Adrenal gland (tissue), 9 donors: ENCODE measurements at regions not wholly inside any gene's neighbourhood (a gene's known extent, or its start where the extent isn't known, plus 50 kb on each side); places are given as distances from the start of the nearest gene placed in this dataset.

ENCODE experiments used
- DNase-seq, 7 donors: peaks; one replicate each; pipeline ENCODE4 v3.0.0-alpha.2; 2019 to 2020
- H3K27ac ChIP-seq, 5 donors: fragments of 200-600 bp; sonication (generic) in 4 of 5; 1 replicate in 3 of 5; 2 replicates in 2 of 5; pipeline versions ENCODE4 v1.5.1 to v1.8.0; 2016 to 2020; ENCODE audit warnings: mild to moderate bottlenecking in 1 of 5
- H3K27me3 ChIP-seq: fragments of 200-600 bp; 2 replicates; pipeline ENCODE4 v1.8.0; 2021
- H3K36me3 ChIP-seq, 2 donors: fragments of 200-600 bp; replicated peaks in 1 of 2; 1 replicate in 1 of 2; 2 replicates in 1 of 2; pipeline versions ENCODE4 v1.5.1 to v1.8.0; 2018 to 2022
- H3K4me1 ChIP-seq, 2 donors: fragments of 200-600 bp; replicated peaks in 1 of 2; 1 replicate in 1 of 2; 2 replicates in 1 of 2; pipeline versions ENCODE4 v1.5.1 to v1.8.0; 2018 to 2021
- H3K4me3 ChIP-seq, 4 donors: fragments of 200-600 bp; sonication (generic) in 3 of 4; one replicate each; pipeline ENCODE4 v1.5.1; 2016 to 2018
- H3K9me3 ChIP-seq, 3 donors: fragments of 200-600 bp; sonication (generic) in 1 of 3; replicated peaks in 1 of 3; 1 replicate in 2 of 3; 2 replicates in 1 of 3; pipeline versions ENCODE4 v1.5.1 to v1.8.0; 2016 to 2021
- CTCF ChIP-seq, 6 experiments: fragments of 450-650 bp in 4 of 6; fragments of 200-600 bp in 2 of 6; sonication (generic) in 1 of 6; IDR thresholded peaks; 1 replicate in 5 of 6; 2 replicates in 1 of 6; pipeline versions ENCODE4 v1.5.1 to v1.8.0; 2016 to 2021; ENCODE audit warnings: antibody characterized with exemption in 6 of 6, mild to moderate bottlenecking in 2 of 6, moderate library complexity in 1 of 6
- POLR2A ChIP-seq, 2 donors: fragments of 450-650 bp; IDR thresholded peaks; one replicate each; pipeline ENCODE4 v1.6.1; 2017; ENCODE audit warnings: antibody characterized with exemption in 2 of 2, mild to moderate bottlenecking in 2 of 2, moderate library complexity in 1 of 2
- WGBS, 4 donors: extraction: QIAGEN DNeasy Blood & Tissue Kit in 2 of 4; methylation state at CpG; one replicate each; pipeline versions ENCODE4 v1.1.5 to v1.1.7; 2013 to 2017; 5-methylcytosine and 5-hydroxymethylcytosine counted together
- intact Hi-C, 2 donors: fragments of 100-400 bp; cut with DNase I; formaldehyde crosslinking; loops; one replicate each; pipeline versions ENCODE4 v1.14.1 to v1.15.0; 2022 to 2023
- donor health status: healthy with polysubstance abuse.
- donor health status: Bipolar disorder and iron deficiency.
- donor health status: DM: yes; HTN: yes; CAD: no.
- donor health status: DM: no; HTN: no; CAD: no.
- donor health status: DM: no; HTN: no; CAD: no.

- no peak overlapping the region for H3K4me3 ChIP-seq
- no peaks in the 10 kb centered on the region for H3K9me3 ChIP-seq
- H3K4me1 ChIP-seq, result no peaks in the 10 kb centered on the region
- TF ChIP-seq CTCF (IDR thresholded peaks at IDR 0.05) (no peak), POLR2A (IDR thresholded peaks at IDR 0.05) (no peak)
- intact Hi-C loops, result no loop called here
- H3K27ac ChIP-seq, result no peak overlapping the region
- no peak for DNase-seq
- no peaks in the 10 kb centered on the region for H3K36me3 ChIP-seq
- H3K27me3 ChIP-seq, result no peaks in the 10 kb centered on the region
- WGBS, 4 donors, result 83 to 98% (median 96%) methylated on average over 1 of the region's 1 CpG
Measured at GRCh38 chr6:25144919-25145318, 134.3 kb upstream of the CARMIL1 start.

GRCh38 chr6:25147223-25147622, 132.0 kb upstream of the CARMIL1 start:
- no peaks in the 10 kb centered on the region for H3K4me1 ChIP-seq
- no peaks in the 10 kb centered on the region for H3K27me3 ChIP-seq
- no peaks in the 10 kb centered on the region for H3K36me3 ChIP-seq
- no peak for DNase-seq
- no peak overlapping the region for H3K27ac ChIP-seq
- no peak overlapping the region for H3K4me3 ChIP-seq
- intact Hi-C loops, result no loop called here
- H3K9me3 ChIP-seq, result no peaks in the 10 kb centered on the region
- TF ChIP-seq POLR2A (IDR thresholded peaks at IDR 0.05), result no peak
- TF ChIP-seq CTCF (IDR thresholded peaks at IDR 0.05), result no peak

- Histone ChIP-seq H3K4me1 (no peaks in the 10 kb centered on the region), H3K27me3 (no peaks in the 10 kb centered on the region), H3K27ac (no peak overlapping the region), H3K36me3 (no peaks in the 10 kb centered on the region), H3K9me3 (no peaks in the 10 kb centered on the region), H3K4me3 (no peak overlapping the region)
- intact Hi-C loops, result no loop called here
- TF ChIP-seq POLR2A (IDR thresholded peaks at IDR 0.05) (no peak), CTCF (IDR thresholded peaks at IDR 0.05) (no peak)
- no peak for DNase-seq
- 72 to 89% (median 75%) methylated on average over 1 of the region's 1 CpG for WGBS, 4 donors
Measured at GRCh38 chr6:25150031-25150430, 129.1 kb upstream of the CARMIL1 start.

GRCh38 chr6:25150863-25151262, 128.3 kb upstream of the CARMIL1 start:
- Histone ChIP-seq H3K27ac (no peak overlapping the region), H3K27me3 (no peaks in the 10 kb centered on the region), H3K9me3 (no peaks in the 10 kb centered on the region), H3K4me3 (no peak overlapping the region), H3K4me1 (no peaks in the 10 kb centered on the region), H3K36me3 (no peaks in the 10 kb centered on the region)
- intact Hi-C loops, result no loop called here
- no peak for TF ChIP-seq POLR2A (IDR thresholded peaks at IDR 0.05)
- TF ChIP-seq CTCF (IDR thresholded peaks at IDR 0.05), result no peak
- DNase-seq, result no peak
- 79 to 88% (median 86%) methylated on average over 2 of the region's 2 CpGs for WGBS, 4 donors
